ENCODE measurements at regions not wholly inside any gene's neighbourhood (a gene's known extent, or its start where the extent isn't known, plus 50 kb on each side); places are given as distances from the start of the nearest gene placed in this dataset.

DNA sequence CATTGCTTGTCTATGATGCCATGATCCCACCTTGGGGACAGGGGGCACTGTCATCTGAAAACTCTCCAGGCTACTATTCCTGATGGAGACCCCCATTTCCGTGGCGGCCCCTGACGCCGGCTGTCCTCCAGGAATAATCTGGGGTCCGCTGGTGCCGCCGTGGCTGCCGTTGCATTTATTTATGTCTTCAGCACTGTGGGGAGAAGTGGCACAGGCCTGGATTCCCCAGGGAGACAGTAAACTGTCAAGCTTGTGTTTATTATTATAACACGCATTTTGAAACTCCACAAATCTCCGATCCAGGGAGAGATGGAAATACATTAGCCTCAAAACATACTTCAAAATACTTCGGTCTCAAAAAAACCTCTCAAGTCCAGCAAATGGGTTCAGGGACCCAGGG, 126.9 kb upstream of the C1orf174 start:
- no peak for DNase-seq (ENCODE audit: low read depth)
- TF ChIP-seq, protein P1, sequence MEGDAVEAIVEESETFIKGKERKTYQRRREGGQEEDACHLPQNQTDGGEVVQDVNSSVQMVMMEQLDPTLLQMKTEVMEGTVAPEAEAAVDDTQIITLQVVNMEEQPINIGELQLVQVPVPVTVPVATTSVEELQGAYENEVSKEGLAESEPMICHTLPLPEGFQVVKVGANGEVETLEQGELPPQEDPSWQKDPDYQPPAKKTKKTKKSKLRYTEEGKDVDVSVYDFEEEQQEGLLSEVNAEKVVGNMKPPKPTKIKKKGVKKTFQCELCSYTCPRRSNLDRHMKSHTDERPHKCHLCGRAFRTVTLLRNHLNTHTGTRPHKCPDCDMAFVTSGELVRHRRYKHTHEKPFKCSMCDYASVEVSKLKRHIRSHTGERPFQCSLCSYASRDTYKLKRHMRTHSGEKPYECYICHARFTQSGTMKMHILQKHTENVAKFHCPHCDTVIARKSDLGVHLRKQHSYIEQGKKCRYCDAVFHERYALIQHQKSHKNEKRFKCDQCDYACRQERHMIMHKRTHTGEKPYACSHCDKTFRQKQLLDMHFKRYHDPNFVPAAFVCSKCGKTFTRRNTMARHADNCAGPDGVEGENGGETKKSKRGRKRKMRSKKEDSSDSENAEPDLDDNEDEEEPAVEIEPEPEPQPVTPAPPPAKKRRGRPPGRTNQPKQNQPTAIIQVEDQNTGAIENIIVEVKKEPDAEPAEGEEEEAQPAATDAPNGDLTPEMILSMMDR (IDR thresholded peaks at IDR 0.05; ENCODE audit: insufficient read depth, low read depth, low read length, missing control alignments) = no peak
- H3K4me3 ChIP-seq (ENCODE audit: low read length) = no peak overlapping the region

DNA sequence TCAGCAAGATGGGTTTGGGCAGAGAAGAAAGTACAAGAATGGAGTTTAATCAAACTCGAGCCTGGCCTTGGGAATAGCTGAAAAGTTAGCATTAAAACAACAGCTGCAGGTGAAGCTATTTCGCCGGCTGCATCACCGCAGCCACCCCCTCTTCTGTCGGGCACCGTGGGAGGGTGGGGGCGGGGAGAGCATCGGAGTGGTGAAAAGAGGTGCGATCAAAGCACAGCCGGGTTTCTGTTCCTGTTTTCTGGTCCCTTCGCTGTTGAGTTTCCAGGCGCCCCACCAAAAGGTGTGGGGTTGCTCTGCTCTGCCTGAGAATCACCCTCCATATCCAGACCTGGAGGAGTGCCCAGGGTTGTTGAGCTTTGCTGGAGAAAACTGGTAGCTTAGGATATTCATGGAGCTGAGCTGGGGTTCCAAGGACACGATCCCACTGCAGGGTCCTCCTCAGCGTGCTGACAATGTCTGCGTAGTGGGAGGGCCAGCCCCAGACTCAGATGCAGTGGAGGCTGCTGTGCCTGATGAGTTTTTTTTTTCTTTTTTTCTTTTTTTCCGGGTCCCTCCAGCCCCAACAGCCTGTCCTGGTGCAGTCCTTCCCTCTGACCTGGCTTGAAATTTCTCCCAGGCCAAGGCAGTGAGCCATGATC, 127.5 kb upstream of the C1orf174 start:
- no peak for DNase-seq (ENCODE audit: low read depth)
- TF ChIP-seq, protein P1 (IDR thresholded peaks at IDR 0.05; ENCODE audit: insufficient read depth, low read depth, low read length, missing control alignments) = no peak
- H3K4me3 ChIP-seq (ENCODE audit: low read length) = no peak overlapping the region

DNA sequence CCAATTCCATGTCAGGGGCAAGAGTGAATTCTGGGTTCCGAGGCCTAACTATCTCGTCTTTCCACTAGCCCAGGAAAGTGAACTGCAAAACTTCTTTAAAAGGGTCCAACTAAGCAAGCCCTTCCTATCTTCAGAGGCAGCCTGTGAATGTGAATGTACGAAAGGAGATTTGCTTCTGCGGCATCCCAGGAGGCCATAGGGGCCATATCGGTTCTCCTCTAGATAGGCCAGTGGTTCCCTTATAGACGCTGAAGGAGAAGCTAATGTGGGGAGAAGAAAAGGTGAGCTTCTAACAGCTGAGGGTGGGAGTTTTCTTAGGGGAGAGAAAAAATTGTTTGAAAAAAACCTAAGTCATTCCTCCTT, 128.0 kb upstream of the C1orf174 start:
- TF ChIP-seq, protein P1 (IDR thresholded peaks at IDR 0.05; ENCODE audit: insufficient read depth, low read depth, low read length, missing control alignments) = no peak
- no peak overlapping the region for H3K4me3 ChIP-seq (ENCODE audit: low read length)
- no peak for DNase-seq (ENCODE audit: low read depth)

DNA sequence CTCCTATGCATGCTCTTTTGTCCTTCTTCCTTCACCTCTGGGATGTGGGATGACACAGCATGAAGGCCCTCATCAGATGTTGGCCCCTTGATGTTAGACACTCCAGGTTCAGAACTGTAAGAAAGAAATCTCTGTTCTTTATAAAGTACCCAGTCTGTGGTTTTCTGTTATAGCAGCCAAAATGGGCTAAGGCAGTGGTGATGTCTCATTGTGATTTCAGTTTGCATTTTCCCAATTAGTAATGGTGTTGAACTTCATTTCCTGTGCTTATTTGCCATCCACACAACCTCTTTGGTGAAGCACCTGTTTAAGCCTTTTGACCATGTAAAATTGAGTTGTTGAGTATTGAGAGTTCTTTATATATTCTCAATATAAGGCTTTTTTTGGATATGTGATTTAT, 129.3 kb upstream of the C1orf174 start:
- TF ChIP-seq, protein P1 (IDR thresholded peaks at IDR 0.05; ENCODE audit: insufficient read depth, low read depth, low read length, missing control alignments) = no peak
- DNase-seq (ENCODE audit: low read depth) = no peak
- H3K4me3 ChIP-seq (ENCODE audit: low read length) = no peak overlapping the region

DNA sequence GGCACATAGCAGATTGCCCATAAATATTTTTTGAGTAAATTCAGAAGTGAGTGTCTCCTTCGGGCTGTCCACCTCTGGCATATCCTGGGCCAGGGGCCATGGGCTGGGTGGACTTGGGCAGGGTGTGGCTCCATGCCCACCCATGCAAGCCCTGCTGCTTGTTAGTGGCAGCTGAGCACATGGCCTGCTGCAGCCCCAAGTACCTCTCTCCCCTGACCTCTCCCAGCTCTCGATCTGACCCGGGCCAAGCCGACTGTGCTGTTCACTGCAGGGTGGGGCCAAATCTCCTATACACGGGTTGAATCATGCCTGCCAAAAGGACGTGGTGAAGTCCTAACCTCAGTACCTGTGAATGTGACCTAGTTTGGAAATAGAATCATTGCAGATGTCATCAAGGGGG, 132.5 kb upstream of the C1orf174 start:
- no peak overlapping the region for H3K4me3 ChIP-seq (ENCODE audit: low read length)
- no peak for DNase-seq (ENCODE audit: low read depth)
- TF ChIP-seq, protein P1 (IDR thresholded peaks at IDR 0.05; ENCODE audit: insufficient read depth, low read depth, low read length, missing control alignments) = no peak

DNA sequence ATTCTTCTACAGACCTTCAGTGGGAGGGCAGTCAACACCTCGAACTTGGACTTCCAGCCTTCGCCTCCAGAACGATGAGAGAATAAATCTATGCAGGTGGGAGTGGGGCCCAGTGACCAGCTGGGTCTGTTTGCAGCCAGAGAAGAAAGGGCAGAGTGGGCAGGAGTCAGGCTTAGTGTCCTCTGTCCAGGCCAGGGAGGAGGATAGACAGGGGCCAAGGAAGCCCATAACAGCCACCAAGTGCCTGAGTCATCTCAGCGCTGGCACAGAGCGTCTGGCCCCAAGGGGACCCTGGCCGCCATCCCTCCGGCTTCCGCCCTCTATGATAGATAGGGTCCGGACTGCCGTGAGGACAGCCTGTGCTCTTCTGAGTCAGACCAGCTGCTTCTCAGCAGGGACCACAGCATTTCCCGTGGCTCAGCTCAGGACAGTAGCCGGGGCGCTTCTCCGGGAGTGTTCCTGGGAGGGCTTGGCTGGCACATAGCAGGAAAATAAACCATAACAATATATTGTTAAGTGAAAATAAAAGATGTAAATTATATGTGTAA, 133.1 kb upstream of the C1orf174 start:
- DNase-seq (ENCODE audit: low read depth) = no peak
- TF ChIP-seq, protein P1 (IDR thresholded peaks at IDR 0.05; ENCODE audit: insufficient read depth, low read depth, low read length, missing control alignments) = no peak
- no peak overlapping the region for H3K4me3 ChIP-seq (ENCODE audit: low read length)

DNA sequence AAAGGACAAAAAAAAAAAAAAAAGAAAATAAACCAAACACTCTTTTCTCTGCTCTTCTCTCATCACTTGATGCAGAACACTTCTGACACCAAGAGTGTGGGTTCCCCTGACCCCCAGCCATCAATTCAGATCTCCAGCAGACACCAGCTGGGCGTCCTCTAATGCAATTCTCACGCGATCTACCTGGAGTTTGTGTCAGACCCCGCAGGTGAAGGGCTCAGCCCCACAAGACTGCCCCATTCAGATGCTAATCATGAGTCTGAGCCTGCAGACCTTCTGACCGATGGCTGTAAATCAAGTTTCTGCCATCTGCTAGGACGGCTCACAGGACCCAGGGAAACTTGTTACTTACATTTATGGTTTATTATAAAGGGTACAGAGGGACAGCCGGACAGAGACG, 133.6 kb upstream of the C1orf174 start:
- DNase-seq (ENCODE audit: low read depth) = no peak
- H3K4me3 ChIP-seq (ENCODE audit: low read length) = no peak overlapping the region
- TF ChIP-seq, protein P1 (IDR thresholded peaks at IDR 0.05; ENCODE audit: insufficient read depth, low read depth, low read length, missing control alignments) = no peak

All from epithelial cell of esophagus (primary cell).